C4-2B (cell line): ENCODE measurements at regions not wholly inside any gene's neighbourhood (a gene's known extent, or its start where the extent isn't known, plus 50 kb on each side); places are given as distances from the start of the nearest gene placed in this dataset.
"Not testable (repeated sequence)": the region's sequence is repeated elsewhere in the genome, so short reads cannot be mapped to it uniquely, and the experiment has no call there.

Experiments used
- H3K27ac ChIP-seq: fragments of 450-650 bp; 2 replicates; pipeline ENCODE4 v1.5.1; 2017
- CTCF ChIP-seq: fragments of 450-650 bp; conservative IDR thresholded peaks from 2 replicates; pipeline ENCODE4 v1.5.1; 2017; ENCODE audit warnings: mild to moderate bottlenecking
- ZFX ChIP-seq: fragments of 450-650 bp; IDR thresholded peaks from 2 replicates; pipeline ENCODE4 v1.6.1; 2017

GRCh38 chr11:134724106-134724778 is 312.2 kb upstream of the B3GAT1 start:
- no peak overlapping the region for H3K27ac ChIP-seq
- no peak for TF ChIP-seq CTCF

- not testable (repeated sequence) for H3K27ac ChIP-seq
These were observed 308.6 kb upstream of the B3GAT1 start for GRCh38 chr11:134720691-134721070.

- not testable (repeated sequence) for H3K27ac ChIP-seq
These were observed 308.1 kb upstream of the B3GAT1 start for GRCh38 chr11:134719940-134720690.

- TF ChIP-seq CTCF (no peak), ZFX (no peak)
- H3K27ac ChIP-seq, result no peak overlapping the region
These were observed 307.4 kb upstream of the B3GAT1 start for GRCh38 chr11:134719397-134719796.

GRCh38 chr11:134716582-134716981 is 304.5 kb upstream of the B3GAT1 start:
- H3K27ac ChIP-seq, result no peak overlapping the region
- TF ChIP-seq CTCF, result no peak
- no peak for TF ChIP-seq ZFX

GRCh38 chr11:134714021-134714656 is 302.1 kb upstream of the B3GAT1 start:
- no peak for TF ChIP-seq CTCF
- no peak for TF ChIP-seq ZFX
- no peak overlapping the region for H3K27ac ChIP-seq

GRCh38 chr11:134712228-134713145 is 300.4 kb upstream of the B3GAT1 start:
- TF ChIP-seq ZFX (no peak), CTCF (no peak)
- no peak overlapping the region for H3K27ac ChIP-seq

- no peak overlapping the region for H3K27ac ChIP-seq
- TF ChIP-seq ZFX, result no peak
- TF ChIP-seq CTCF, result no peak
These were observed 299.5 kb upstream of the B3GAT1 start for GRCh38 chr11:134711588-134711987.
